ENCODE measurements at regions not wholly inside any gene's neighbourhood (a gene's known extent, or its start where the extent isn't known, plus 50 kb on each side); places are given as distances from the start of the nearest gene placed in this dataset.

DNA sequence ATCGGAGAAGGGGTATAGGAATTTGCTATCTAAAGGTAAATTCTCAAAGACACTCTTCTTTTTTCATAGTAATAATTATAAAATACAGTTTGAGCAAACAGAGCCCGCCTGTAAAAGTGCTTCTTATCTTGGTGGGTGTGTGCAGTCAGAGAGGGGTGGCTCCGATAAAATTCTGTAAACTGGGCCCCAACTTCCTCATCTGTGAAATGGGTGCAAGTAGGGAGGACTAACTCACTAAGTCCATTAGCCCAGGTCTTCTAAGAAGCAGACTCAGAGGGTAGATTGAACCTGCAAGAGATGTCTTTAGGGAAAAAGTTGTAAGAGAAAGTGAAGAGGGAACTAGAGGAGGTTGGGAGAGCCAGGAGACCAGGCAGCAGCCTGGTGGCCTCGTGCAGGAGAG is 245.8 kb upstream of the RREB1 start:
- Histone ChIP-seq H3K27me3 (replicated peaks; ENCODE audit: control insufficient read depth, insufficient read depth, low read length, poor library complexity, severe bottlenecking) (no peaks in the 10 kb centered on the region), H3K27ac (ENCODE audit: insufficient read depth, low read length, poor library complexity, severe bottlenecking) (no peak overlapping the region), H3K4me3 (ENCODE audit: insufficient read depth, low read depth, low read length, poor library complexity, severe bottlenecking) (no peak overlapping the region), H3K9me3 (ENCODE audit: control insufficient read depth, low read length) (no peaks in the 10 kb centered on the region), H3K36me3 (ENCODE audit: control insufficient read depth, insufficient read depth, low read length) (no peaks in the 10 kb centered on the region), H3K4me1 (ENCODE audit: control insufficient read depth, insufficient read depth, low read length, poor library complexity, severe bottlenecking) (no peaks in the 10 kb centered on the region)
- no peak for DNase-seq

DNA sequence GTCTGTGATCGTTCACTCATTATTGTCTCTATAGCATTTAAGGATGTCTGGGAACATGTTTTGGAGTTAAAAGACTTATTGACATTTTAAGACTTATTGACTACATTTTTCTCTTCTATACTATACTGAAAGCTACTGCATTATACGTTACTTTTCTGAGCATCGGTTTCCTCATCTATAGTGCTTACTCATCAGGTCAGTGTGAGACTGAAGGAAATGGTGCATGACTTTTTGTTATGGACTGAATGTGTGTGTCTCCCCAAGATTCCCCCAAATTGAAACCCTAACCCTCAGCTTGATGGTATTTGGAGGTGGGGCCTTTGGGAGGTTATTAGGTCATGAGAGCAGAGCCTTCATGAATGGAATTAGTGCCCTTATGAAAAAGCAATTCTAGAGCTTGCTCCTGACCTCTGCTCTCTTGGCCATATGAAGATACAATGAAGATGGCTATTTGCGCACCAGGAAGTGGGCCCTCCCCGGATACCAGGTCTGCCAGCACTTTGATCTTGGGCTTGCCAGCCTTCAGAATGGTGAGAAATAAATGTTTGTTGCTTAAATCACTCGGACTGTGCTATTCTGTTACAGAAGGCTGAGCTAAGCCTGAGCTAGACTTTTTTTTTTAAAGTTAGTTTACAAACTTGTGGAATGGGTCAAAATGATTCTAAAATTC is 243.7 kb upstream of the RREB1 start:
- DNase-seq = no peak
- no peaks in the 10 kb centered on the region for H3K9me3 ChIP-seq (ENCODE audit: control insufficient read depth, low read length)
- H3K4me3 ChIP-seq (ENCODE audit: insufficient read depth, low read depth, low read length, poor library complexity, severe bottlenecking) = no peak overlapping the region
- H3K36me3 ChIP-seq (ENCODE audit: control insufficient read depth, insufficient read depth, low read length) = no peaks in the 10 kb centered on the region
- H3K4me1 ChIP-seq (ENCODE audit: control insufficient read depth, insufficient read depth, low read length, poor library complexity, severe bottlenecking) = no peaks in the 10 kb centered on the region
- H3K27ac ChIP-seq (ENCODE audit: insufficient read depth, low read length, poor library complexity, severe bottlenecking) = no peak overlapping the region
- no peaks in the 10 kb centered on the region for H3K27me3 ChIP-seq (replicated peaks; ENCODE audit: control insufficient read depth, insufficient read depth, low read length, poor library complexity, severe bottlenecking)

DNA sequence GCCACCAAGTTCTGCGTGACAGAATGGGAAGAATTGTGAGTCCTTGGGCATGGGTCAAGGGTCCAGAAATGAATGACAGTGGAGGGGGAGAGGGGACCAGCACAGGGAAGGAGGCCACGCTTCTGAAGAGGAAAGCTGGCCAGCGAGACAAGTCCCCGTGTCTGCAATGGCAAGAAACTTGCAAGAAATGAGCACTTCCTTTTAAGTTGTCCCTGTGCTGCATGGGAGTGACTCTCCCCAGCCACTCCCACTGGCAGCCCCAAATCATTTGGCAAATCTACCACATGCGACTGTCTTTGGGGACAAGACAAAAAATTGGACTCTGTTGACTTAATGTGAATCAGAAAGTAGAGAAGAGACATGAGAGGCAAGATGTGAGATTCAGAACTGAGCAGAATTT is 242.2 kb upstream of the RREB1 start:
- Histone ChIP-seq H3K36me3 (ENCODE audit: control insufficient read depth, insufficient read depth, low read length) (no peaks in the 10 kb centered on the region), H3K4me3 (ENCODE audit: insufficient read depth, low read depth, low read length, poor library complexity, severe bottlenecking) (no peak overlapping the region), H3K27me3 (replicated peaks; ENCODE audit: control insufficient read depth, insufficient read depth, low read length, poor library complexity, severe bottlenecking) (no peaks in the 10 kb centered on the region), H3K9me3 (ENCODE audit: control insufficient read depth, low read length) (no peaks in the 10 kb centered on the region), H3K4me1 (ENCODE audit: control insufficient read depth, insufficient read depth, low read length, poor library complexity, severe bottlenecking) (no peaks in the 10 kb centered on the region), H3K27ac (ENCODE audit: insufficient read depth, low read length, poor library complexity, severe bottlenecking) (no peak overlapping the region)
- no peak for DNase-seq

DNA sequence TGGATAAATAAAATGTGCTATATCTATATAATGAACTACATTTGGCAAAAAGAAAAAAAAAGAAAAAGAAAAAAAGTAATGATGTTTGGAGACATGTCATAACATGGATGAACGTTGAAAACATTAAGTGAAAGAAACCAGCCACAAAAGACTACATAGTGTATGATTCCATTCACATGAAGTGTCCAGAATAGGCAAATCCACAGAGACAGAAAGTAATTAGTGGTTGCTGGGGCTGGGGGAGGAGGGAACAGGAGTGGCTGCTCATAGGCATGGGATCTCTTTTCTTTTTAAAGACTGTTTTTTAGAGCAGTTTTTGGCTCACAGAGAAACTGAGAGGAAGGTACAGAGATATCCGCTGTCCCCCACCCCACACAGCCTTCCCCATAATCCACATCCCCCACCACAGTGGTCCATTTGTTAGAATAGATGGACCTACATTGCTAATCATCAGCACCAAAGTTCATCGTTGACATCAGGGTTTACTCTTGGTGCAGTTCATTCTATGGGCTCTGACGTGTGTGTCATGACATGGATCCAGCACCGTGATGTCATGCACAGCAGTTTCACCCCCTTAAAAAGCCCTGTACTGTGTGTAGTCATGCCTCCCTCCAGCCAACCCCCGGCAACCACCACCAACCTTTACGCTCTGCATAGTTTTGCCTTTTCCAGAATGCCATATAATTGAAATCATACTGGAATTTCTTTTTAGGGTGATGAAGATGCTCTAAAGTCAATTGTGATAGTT is 240.9 kb upstream of the RREB1 start:
- Histone ChIP-seq H3K4me3 (ENCODE audit: insufficient read depth, low read depth, low read length, poor library complexity, severe bottlenecking) (no peak overlapping the region), H3K36me3 (ENCODE audit: control insufficient read depth, insufficient read depth, low read length) (no peaks in the 10 kb centered on the region), H3K9me3 (ENCODE audit: control insufficient read depth, low read length) (no peaks in the 10 kb centered on the region), H3K4me1 (ENCODE audit: control insufficient read depth, insufficient read depth, low read length, poor library complexity, severe bottlenecking) (no peaks in the 10 kb centered on the region), H3K27ac (ENCODE audit: insufficient read depth, low read length, poor library complexity, severe bottlenecking) (no peak overlapping the region), H3K27me3 (replicated peaks; ENCODE audit: control insufficient read depth, insufficient read depth, low read length, poor library complexity, severe bottlenecking) (no peaks in the 10 kb centered on the region)
- no peak for DNase-seq

DNA sequence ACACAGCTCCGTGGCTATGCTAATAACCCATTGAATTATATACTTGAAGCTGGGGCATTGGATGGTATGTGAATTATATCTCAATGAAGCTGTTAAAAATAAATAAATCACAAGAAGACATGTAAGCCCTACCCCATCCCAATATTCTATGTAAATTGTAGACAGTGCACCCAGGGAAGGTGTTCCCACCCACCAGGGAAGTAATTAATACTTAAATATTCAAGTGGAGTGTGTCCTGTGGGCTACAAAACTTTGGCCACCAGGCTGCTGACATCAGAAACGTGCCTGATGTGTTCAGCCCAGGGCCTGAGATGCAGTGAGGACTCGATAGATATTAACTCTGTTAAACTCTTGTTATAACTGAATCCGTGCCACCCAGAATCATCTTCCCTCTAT is 240.4 kb upstream of the RREB1 start:
- Histone ChIP-seq H3K27ac (ENCODE audit: insufficient read depth, low read length, poor library complexity, severe bottlenecking) (no peak overlapping the region), H3K4me1 (ENCODE audit: control insufficient read depth, insufficient read depth, low read length, poor library complexity, severe bottlenecking) (no peaks in the 10 kb centered on the region)

DNA sequence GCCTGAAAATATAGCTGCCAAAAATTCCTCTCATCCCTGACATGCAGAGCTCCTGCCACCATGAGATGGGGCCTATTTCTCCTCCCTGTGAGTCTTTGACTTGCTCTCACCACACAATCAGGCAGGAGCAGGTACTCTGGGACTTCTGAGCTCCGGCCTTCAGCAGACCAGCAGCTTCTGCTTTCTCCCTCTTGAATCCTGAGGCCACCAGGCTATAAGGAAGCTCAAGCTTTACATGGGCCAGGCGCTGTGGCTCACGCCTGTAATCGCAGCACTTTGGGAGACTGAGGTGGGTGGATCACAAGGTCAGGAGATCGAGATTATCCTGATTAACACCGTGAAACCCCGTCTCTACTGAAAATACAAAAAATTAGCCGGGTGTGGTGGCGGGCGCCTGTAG is 238.7 kb upstream of the RREB1 start:
- no peak for DNase-seq
- H3K27me3 ChIP-seq (replicated peaks; ENCODE audit: control insufficient read depth, insufficient read depth, low read length, poor library complexity, severe bottlenecking) = no peaks in the 10 kb centered on the region
- H3K4me1 ChIP-seq (ENCODE audit: control insufficient read depth, insufficient read depth, low read length, poor library complexity, severe bottlenecking) = no peaks in the 10 kb centered on the region
- H3K4me3 ChIP-seq (ENCODE audit: insufficient read depth, low read depth, low read length, poor library complexity, severe bottlenecking) = no peak overlapping the region
- H3K9me3 ChIP-seq (ENCODE audit: control insufficient read depth, low read length) = no peaks in the 10 kb centered on the region
- H3K36me3 ChIP-seq (ENCODE audit: control insufficient read depth, insufficient read depth, low read length) = no peaks in the 10 kb centered on the region
- H3K27ac ChIP-seq (ENCODE audit: insufficient read depth, low read length, poor library complexity, severe bottlenecking) = no peak overlapping the region

More for the DNA sequence above, 240.4 kb upstream of the RREB1 start:
- H3K9me3 ChIP-seq (ENCODE audit: control insufficient read depth, low read length) = no peaks in the 10 kb centered on the region
- H3K36me3 ChIP-seq (ENCODE audit: control insufficient read depth, insufficient read depth, low read length) = no peaks in the 10 kb centered on the region
- H3K4me3 ChIP-seq (ENCODE audit: insufficient read depth, low read depth, low read length, poor library complexity, severe bottlenecking) = no peak overlapping the region
- H3K27me3 ChIP-seq (replicated peaks; ENCODE audit: control insufficient read depth, insufficient read depth, low read length, poor library complexity, severe bottlenecking) = no peaks in the 10 kb centered on the region
- DNase-seq = no peak

DNA sequence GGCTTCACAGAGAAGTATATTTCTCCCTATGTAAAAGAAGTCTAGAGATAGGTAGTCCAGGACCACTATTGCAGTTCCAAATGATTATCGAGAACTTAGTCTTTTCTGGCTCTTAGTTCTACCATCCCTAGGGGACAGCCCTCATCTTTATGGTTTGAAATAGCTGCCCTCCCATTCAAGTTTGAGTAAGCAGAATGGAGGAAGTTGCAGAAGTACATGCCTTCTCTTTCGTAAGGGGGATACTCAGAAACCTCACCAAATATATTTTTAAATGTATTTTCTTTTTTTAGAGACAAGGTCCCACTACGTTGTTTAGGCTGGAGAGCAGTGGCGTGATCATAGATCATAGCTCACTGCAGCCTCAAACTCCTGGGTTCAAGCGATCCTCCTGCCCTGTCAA is 236.8 kb upstream of the RREB1 start:
- Histone ChIP-seq H3K27me3 (replicated peaks; ENCODE audit: control insufficient read depth, insufficient read depth, low read length, poor library complexity, severe bottlenecking) (no peaks in the 10 kb centered on the region), H3K36me3 (ENCODE audit: control insufficient read depth, insufficient read depth, low read length) (no peaks in the 10 kb centered on the region), H3K4me3 (ENCODE audit: insufficient read depth, low read depth, low read length, poor library complexity, severe bottlenecking) (no peak overlapping the region), H3K4me1 (ENCODE audit: control insufficient read depth, insufficient read depth, low read length, poor library complexity, severe bottlenecking) (no peaks in the 10 kb centered on the region), H3K9me3 (ENCODE audit: control insufficient read depth, low read length) (no peaks in the 10 kb centered on the region), H3K27ac (ENCODE audit: insufficient read depth, low read length, poor library complexity, severe bottlenecking) (no peak overlapping the region)
- no peak for DNase-seq

DNA sequence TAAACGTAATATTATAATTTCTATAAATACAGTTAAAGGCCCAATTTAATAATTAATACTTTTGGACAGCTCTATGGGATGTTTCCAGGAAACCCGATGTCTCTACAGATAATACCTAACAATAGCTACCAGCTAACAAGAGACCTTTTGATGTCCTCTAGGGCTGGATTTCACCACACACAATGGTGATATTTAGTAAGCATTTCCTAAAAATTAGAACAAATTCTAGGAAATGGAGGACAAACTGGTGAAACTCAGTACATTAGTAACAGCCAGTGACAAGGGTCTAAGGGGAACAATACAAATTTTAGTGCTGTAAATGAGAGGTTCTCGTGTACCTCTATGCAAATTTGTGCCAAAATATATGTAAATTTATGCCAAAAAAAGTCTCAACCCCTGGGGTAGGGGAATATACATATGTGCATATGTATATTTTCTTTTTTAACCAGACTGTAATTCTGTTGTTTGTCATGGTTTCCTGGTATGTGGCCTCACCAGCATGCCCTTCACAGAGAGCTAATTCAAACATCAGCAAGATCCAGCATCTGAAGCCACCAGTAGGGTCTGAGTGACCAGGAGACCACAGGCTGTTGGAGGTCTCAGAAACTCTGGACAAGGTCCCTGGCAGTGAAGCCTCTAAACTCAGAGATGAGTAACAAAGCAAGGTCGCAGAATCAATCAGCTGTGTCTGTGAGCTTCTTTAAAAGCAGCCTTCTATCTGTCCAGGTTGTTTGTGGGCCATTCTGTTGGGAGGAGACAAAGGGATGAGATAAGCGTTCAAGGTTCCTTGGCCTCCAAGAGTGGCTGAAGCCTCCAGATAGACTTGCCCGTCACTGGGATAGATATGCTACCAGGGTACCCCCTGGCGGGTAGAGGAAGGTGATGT is 235.1 kb upstream of the RREB1 start:
- H3K9me3 ChIP-seq (ENCODE audit: control insufficient read depth, low read length) = no peaks in the 10 kb centered on the region
- H3K27ac ChIP-seq (ENCODE audit: insufficient read depth, low read length, poor library complexity, severe bottlenecking) = no peak overlapping the region
- no peak for DNase-seq
- no peak overlapping the region for H3K4me3 ChIP-seq (ENCODE audit: insufficient read depth, low read depth, low read length, poor library complexity, severe bottlenecking)
- H3K36me3 ChIP-seq (ENCODE audit: control insufficient read depth, insufficient read depth, low read length) = no peaks in the 10 kb centered on the region
- H3K4me1 ChIP-seq (ENCODE audit: control insufficient read depth, insufficient read depth, low read length, poor library complexity, severe bottlenecking) = no peaks in the 10 kb centered on the region
- H3K27me3 ChIP-seq (replicated peaks; ENCODE audit: control insufficient read depth, insufficient read depth, low read length, poor library complexity, severe bottlenecking) = no peaks in the 10 kb centered on the region

DNA sequence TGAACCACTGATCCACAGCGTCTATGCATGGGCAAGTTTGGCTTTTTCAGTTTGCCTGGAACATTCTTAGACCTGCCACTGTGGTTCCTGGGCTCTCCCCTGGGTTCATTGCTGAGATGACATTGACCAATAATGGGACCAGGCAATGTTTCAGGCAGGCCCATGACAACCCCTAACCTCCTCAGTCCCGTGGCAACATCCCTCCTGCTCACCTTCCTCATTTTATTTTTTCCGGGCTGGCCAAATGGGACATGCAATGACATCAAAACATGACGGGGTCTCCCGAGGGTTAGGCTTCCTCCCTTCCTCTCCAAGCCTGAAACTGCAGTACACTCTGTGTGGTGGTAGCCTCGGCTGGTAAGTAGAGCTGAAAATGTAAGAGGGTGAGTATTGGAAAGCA is 234.0 kb upstream of the RREB1 start:
- H3K27me3 ChIP-seq (replicated peaks; ENCODE audit: control insufficient read depth, insufficient read depth, low read length, poor library complexity, severe bottlenecking) = no peaks in the 10 kb centered on the region
- H3K9me3 ChIP-seq (ENCODE audit: control insufficient read depth, low read length) = no peaks in the 10 kb centered on the region
- H3K4me3 ChIP-seq (ENCODE audit: insufficient read depth, low read depth, low read length, poor library complexity, severe bottlenecking) = no peak overlapping the region
- no peaks in the 10 kb centered on the region for H3K4me1 ChIP-seq (ENCODE audit: control insufficient read depth, insufficient read depth, low read length, poor library complexity, severe bottlenecking)
- DNase-seq = no peak
- no peaks in the 10 kb centered on the region for H3K36me3 ChIP-seq (ENCODE audit: control insufficient read depth, insufficient read depth, low read length)
- H3K27ac ChIP-seq (ENCODE audit: insufficient read depth, low read length, poor library complexity, severe bottlenecking) = no peak overlapping the region

All from effector memory CD4-positive, alpha-beta T cell (primary cell).